ENCODE measurements at regions not wholly inside any gene's neighbourhood (a gene's known extent, or its start where the extent isn't known, plus 50 kb on each side); places are given as distances from the start of the nearest gene placed in this dataset.

DNA sequence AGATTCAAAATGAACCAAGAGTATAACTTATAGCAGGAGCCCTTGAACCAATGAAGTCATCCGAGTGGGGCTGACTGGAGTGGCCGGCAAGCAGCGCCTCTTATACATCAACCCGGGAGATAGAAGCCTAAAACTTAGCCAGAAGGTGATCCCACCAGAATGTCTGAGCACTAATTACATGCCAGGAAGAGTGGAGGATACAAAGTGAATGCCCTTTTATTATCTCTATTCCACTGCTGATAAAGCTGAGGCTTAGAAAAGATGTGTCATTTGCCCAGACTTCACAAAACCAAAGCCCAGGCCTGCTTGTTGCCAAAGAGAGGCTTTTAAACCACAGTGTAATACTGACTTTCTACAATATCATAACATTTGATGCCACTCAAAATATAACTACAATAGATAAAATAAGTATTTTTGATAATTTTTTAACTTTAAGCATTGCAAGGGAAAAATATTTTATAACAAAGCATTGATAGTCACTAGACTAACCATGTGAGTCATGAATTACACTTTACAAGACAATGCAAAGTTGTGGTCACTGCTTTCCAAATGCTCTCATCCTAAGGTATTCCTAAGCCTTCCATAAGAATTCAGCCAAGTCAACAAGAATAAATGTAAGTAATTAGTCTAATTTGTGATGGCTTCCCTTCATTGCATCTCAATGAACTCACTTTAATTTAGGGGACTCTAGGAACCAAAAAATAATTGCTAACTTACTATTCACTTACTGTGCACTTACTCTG, 58.6 kb upstream of the ARID5B start:
- no peak overlapping the region for H3K27ac ChIP-seq
- no peak overlapping the region for H3K4me3 ChIP-seq
- peaks cover 5% of the 10 kb centered on the region for H3K4me1 ChIP-seq
- DNase-seq: no peak
- intact Hi-C loops (cut with DNase I): no loop called here
- TF ChIP-seq, protein P1, sequence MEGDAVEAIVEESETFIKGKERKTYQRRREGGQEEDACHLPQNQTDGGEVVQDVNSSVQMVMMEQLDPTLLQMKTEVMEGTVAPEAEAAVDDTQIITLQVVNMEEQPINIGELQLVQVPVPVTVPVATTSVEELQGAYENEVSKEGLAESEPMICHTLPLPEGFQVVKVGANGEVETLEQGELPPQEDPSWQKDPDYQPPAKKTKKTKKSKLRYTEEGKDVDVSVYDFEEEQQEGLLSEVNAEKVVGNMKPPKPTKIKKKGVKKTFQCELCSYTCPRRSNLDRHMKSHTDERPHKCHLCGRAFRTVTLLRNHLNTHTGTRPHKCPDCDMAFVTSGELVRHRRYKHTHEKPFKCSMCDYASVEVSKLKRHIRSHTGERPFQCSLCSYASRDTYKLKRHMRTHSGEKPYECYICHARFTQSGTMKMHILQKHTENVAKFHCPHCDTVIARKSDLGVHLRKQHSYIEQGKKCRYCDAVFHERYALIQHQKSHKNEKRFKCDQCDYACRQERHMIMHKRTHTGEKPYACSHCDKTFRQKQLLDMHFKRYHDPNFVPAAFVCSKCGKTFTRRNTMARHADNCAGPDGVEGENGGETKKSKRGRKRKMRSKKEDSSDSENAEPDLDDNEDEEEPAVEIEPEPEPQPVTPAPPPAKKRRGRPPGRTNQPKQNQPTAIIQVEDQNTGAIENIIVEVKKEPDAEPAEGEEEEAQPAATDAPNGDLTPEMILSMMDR (IDR thresholded peaks at IDR 0.05): no peak
- H3K27me3 ChIP-seq: no peaks in the 10 kb centered on the region
- ATAC-seq: no peak
- H3K9me3 ChIP-seq: no peaks in the 10 kb centered on the region
- H3K36me3 ChIP-seq: no peaks in the 10 kb centered on the region

DNA sequence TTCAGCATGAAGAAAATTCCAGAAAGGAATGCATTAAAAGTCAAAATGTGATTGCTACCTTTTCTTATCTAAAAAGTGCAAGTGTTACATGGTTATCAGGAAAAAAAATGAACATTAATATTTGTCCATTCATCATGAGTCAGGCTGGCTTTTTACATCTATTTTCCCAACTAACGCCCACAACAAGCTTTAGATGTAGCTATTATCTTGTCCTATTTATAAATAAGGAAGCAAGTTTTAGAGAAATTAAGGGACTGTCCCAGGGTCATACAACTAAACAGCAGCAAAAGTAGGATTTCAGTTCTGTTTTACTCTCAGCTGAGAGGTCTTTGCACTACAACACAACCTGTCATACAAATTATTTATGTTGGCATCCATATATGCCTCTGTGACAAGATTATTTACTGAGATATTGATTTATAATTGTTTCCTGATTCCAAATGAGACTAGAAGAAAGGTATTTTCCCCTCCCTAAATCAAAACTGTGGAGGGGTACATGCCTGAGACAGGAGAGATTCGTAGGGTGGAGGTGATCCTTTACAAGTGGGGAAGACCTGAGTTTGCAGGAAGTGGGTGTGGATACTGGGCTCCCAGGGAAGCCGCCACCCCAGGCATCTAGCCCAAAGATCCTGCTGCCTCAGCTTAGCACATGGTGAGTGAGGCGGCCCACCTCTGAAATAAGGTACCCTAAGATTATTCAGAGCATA, 57.2 kb upstream of the ARID5B start:
- no peak for ATAC-seq
- no peaks in the 10 kb centered on the region for H3K4me1 ChIP-seq
- intact Hi-C loops (cut with DNase I): no loop called here
- no peak overlapping the region for H3K27ac ChIP-seq
- TF ChIP-seq, protein P1 (IDR thresholded peaks at IDR 0.05): no peak
- DNase-seq: no peak
- no peaks in the 10 kb centered on the region for H3K27me3 ChIP-seq
- no peak overlapping the region for H3K4me3 ChIP-seq
- H3K9me3 ChIP-seq: no peaks in the 10 kb centered on the region
- no peaks in the 10 kb centered on the region for H3K36me3 ChIP-seq

DNA sequence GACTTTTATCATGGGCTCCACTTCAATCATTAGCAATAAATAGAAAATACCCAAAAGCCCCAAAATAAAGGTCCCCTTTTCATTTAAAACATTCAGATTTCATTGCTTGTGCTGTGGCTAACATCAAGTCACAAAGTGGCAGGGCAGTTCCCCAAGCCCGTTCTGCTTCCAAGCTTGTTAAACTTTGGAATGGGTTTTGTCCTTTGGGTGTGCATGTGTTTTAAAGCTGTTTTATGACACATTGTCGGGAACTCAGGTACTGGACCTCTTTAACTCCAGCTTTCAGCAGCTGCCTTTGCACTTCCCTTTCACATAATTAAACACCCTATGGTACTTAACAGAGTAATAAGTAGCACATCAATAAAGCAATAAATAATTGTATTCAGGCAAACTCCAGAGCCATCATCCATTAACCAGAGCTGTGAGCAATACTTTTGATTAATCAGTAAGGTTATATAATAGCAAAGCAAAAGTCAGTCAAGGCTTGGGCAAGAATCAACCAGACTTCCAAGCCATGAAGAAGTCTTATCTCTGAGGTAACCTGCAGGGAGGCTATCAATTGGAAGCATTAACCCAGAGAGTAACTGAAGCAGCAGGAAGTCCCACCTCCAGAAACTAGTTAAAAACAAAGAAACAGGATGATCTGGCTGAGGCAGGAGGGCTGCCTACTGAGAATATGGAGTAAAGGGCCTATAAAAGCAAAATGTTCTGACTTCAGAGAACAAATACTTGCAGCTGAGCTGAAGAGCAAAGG, 56.1 kb upstream of the ARID5B start:
- Histone ChIP-seq H3K9me3 (no peaks in the 10 kb centered on the region), H3K27ac (no peak overlapping the region), H3K4me1 (no peaks in the 10 kb centered on the region), H3K4me3 (no peak overlapping the region), H3K27me3 (no peaks in the 10 kb centered on the region), H3K36me3 (no peaks in the 10 kb centered on the region)
- DNase-seq (no peak), ATAC-seq (no peak)
- TF ChIP-seq, protein P1 (IDR thresholded peaks at IDR 0.05): no peak
- intact Hi-C loops (cut with DNase I): no loop called here

DNA sequence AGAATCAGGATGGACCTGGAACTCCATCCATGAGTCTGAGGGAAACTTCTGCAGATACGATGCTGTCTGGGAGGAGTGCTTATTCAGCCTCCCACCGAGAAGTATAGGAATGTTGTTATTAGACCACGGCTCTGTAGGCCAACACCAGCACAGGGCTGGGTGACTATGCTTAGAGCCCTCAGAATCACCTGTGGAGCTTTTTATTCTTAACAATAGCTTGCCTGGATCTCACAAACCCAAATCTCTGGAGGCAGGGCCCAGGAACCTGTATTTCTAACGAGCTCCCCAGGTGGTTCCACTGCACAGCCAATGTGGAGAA, 55.6 kb upstream of the ARID5B start:
- intact Hi-C loops (cut with DNase I): no loop called here
- no peak overlapping the region for H3K27ac ChIP-seq
- H3K4me3 ChIP-seq: no peak overlapping the region
- TF ChIP-seq, protein P1 (IDR thresholded peaks at IDR 0.05): no peak
- ATAC-seq (no peak), DNase-seq (no peak)
- no peaks in the 10 kb centered on the region for H3K4me1 ChIP-seq
- H3K9me3 ChIP-seq: no peaks in the 10 kb centered on the region
- H3K27me3 ChIP-seq: no peaks in the 10 kb centered on the region
- H3K36me3 ChIP-seq: no peaks in the 10 kb centered on the region

DNA sequence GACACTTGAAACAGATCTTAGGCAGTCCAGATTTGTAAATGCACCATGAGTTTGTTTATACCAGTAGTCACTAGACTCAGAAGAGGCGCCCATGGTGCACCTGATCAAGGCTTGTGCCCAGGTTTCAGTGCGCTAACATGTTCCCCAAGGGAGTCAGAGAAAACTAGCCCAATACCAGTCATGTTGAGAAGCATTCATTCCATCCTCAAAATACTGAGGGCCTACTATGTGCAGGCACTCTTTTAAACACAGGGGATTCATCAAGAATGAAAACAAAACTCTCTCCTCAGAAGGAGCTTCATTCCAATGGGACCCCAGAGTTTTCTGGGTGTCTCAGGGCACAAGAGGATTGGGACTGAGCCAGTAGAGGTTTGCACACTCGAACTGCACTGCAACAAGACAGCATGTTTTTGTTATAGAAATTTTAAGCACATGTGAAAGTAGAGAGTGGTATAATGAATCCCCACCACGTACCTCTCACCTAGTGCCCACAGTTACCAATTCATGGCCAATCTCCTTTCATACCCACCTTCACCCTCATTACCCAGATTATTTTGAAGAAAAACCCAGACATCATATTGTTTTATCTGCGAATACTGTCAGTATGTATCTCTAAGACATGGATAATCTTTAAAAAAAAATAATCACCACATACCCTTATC, 55.0 kb upstream of the ARID5B start:
- DNase-seq (no peak), ATAC-seq (no peak)
- Histone ChIP-seq H3K4me3 (no peak overlapping the region), H3K27ac (no peak overlapping the region), H3K4me1 (no peaks in the 10 kb centered on the region), H3K36me3 (no peaks in the 10 kb centered on the region), H3K9me3 (no peaks in the 10 kb centered on the region), H3K27me3 (no peaks in the 10 kb centered on the region)
- intact Hi-C loops (cut with DNase I): no loop called here
- TF ChIP-seq, protein P1 (IDR thresholded peaks at IDR 0.05): no peak
